ENCODE measurements at regions not wholly inside any gene's neighbourhood (a gene's known extent, or its start where the extent isn't known, plus 50 kb on each side); places are given as distances from the start of the nearest gene placed in this dataset.
"Not testable (repeated sequence)": the region's sequence is repeated elsewhere in the genome, so short reads cannot be mapped to it uniquely, and the experiment has no call there.

GRCh38 chr16:29157051-29157923 lies 172.4 kb downstream of the LAT start:
- not testable (repeated sequence) for DNase-seq

- DNase-seq, result no peak
These were observed 171.7 kb downstream of the LAT start for GRCh38 chr16:29156511-29156910.

- DNase-seq, result not testable (repeated sequence)
These were observed 171.0 kb downstream of the LAT start for GRCh38 chr16:29155866-29156200.

GRCh38 chr16:29155131-29155865 lies 170.4 kb downstream of the LAT start:
- not testable (repeated sequence) for DNase-seq

- DNase-seq, result no peak
These were observed 169.8 kb downstream of the LAT start for GRCh38 chr16:29154676-29155121.

- DNase-seq, result peak in 1 of 3 experiments; percentile 18
These were observed 169.2 kb downstream of the LAT start for GRCh38 chr16:29154088-29154487.

GRCh38 chr16:29153307-29153706 lies 168.5 kb downstream of the LAT start:
- not testable (repeated sequence) for DNase-seq

- DNase-seq, result not testable (repeated sequence)
These were observed 167.7 kb downstream of the LAT start for GRCh38 chr16:29152544-29153031.

GRCh38 chr16:29151317-29151716 lies 166.5 kb downstream of the LAT start:
- no peak for DNase-seq

- not testable (repeated sequence) for DNase-seq
These were observed 165.1 kb downstream of the LAT start for GRCh38 chr16:29149912-29150311.

- DNase-seq, result no peak
These were observed 164.0 kb downstream of the LAT start for GRCh38 chr16:29148867-29149272.

GRCh38 chr16:29148131-29148691 lies 163.4 kb downstream of the LAT start:
- no peak for DNase-seq

- DNase-seq, result not testable (repeated sequence)
These were observed 162.9 kb downstream of the LAT start for GRCh38 chr16:29147710-29148109.

- not testable (repeated sequence) for DNase-seq
These were observed 162.2 kb downstream of the LAT start for GRCh38 chr16:29146808-29147643.

GRCh38 chr16:29146266-29146665 lies 161.4 kb downstream of the LAT start:
- DNase-seq, result no peak

- not testable (repeated sequence) for DNase-seq
These were observed 160.8 kb downstream of the LAT start for GRCh38 chr16:29145486-29146225.

GRCh38 chr16:29145086-29145485 lies 160.2 kb downstream of the LAT start:
- DNase-seq, result not testable (repeated sequence)

GRCh38 chr16:29144669-29145062 lies 159.8 kb downstream of the LAT start:
- DNase-seq, result not testable (repeated sequence)

GRCh38 chr16:29143739-29144668 lies 159.2 kb downstream of the LAT start:
- DNase-seq, result not testable (repeated sequence)

GRCh38 chr16:29142506-29142905 lies 157.7 kb downstream of the LAT start:
- not testable (repeated sequence) for DNase-seq

Data from NCI-H1417 (cell line).